ENCODE measurements at regions not wholly inside any gene's neighbourhood (a gene's known extent, or its start where the extent isn't known, plus 50 kb on each side); places are given as distances from the start of the nearest gene placed in this dataset.

DNA sequence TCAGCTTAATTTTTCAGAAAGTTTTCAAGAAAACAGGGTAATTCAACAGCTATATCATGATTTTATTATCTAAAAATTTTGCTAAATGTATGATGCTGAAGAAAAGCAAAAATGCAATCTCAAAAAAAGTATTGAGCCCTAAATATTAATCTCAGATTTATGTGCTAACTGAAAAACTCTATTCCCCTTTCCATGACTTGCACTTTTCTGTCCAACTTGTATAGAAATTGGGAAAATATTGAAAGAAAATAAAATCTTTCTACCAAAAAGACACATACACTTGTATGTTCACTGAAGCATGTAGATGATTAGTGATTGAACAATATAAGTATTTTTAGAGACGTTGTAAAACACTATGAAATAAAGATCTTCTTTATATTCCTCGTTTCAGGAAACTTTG, 368.0 kb upstream of the ATXN7L3B start:
- TF ChIP-seq, protein P1, sequence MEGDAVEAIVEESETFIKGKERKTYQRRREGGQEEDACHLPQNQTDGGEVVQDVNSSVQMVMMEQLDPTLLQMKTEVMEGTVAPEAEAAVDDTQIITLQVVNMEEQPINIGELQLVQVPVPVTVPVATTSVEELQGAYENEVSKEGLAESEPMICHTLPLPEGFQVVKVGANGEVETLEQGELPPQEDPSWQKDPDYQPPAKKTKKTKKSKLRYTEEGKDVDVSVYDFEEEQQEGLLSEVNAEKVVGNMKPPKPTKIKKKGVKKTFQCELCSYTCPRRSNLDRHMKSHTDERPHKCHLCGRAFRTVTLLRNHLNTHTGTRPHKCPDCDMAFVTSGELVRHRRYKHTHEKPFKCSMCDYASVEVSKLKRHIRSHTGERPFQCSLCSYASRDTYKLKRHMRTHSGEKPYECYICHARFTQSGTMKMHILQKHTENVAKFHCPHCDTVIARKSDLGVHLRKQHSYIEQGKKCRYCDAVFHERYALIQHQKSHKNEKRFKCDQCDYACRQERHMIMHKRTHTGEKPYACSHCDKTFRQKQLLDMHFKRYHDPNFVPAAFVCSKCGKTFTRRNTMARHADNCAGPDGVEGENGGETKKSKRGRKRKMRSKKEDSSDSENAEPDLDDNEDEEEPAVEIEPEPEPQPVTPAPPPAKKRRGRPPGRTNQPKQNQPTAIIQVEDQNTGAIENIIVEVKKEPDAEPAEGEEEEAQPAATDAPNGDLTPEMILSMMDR (conservative IDR thresholded peaks at IDR 0.05; ENCODE audit: low read depth in 2 of 2) = no peak
- TF ChIP-seq EZH2phosphoT487 (IDR thresholded peaks at IDR 0.05; ENCODE audit: unreplicated experiment) = no peak
- TF ChIP-seq POLR2AphosphoS5 (IDR thresholded peaks at IDR 0.05; ENCODE audit: low read depth) = no peak
- TF ChIP-seq ZNF114 (CRISPR knock-in tag; IDR thresholded peaks at IDR 0.05) = no peak
- no peak for TF ChIP-seq EZH2 (IDR thresholded peaks at IDR 0.05; ENCODE audit: low read depth, unreplicated experiment)

Data from GM23338 (cell line).